ENCODE measurements at regions not wholly inside any gene's neighbourhood (a gene's known extent, or its start where the extent isn't known, plus 50 kb on each side); places are given as distances from the start of the nearest gene placed in this dataset.

DNA sequence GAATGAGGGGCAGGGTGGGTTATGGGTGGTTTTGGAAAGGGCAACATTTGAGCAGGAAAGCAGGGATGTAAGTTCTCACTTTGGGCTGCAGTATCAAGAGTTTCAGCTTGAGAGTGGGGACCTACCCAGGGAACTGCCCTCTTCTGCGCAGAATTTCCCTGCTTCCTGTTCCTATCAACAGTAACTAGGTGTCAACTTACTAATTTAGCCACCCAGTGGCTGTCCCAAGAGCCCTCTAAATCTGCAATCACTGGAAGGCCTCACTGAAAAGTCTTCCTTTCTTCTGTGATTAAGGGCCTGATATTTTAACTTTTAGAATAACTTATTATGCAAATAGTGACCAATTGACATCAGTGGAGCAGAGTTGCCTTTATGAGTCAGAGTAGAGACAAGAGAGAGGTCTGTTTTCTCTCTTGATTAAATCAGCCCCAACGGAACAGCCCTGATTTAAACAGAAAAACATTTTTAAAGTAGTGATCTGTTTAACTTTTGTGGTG, 118.2 kb upstream of the RIPOR2 start:
- no peaks in the 10 kb centered on the region for H3K36me3 ChIP-seq (ENCODE audit: insufficient read depth)
- WGBS: 40% methylated on average over 2 of the region's 2 CpGs
- no peak overlapping the region for H3K4me3 ChIP-seq (ENCODE audit: low read depth, low read length)
- no peak for DNase-seq (ENCODE audit: extremely low spot score)
- no peaks in the 10 kb centered on the region for H3K4me1 ChIP-seq (ENCODE audit: insufficient read depth)
- no peak overlapping the region for H3K27ac ChIP-seq (ENCODE audit: low read depth)

DNA sequence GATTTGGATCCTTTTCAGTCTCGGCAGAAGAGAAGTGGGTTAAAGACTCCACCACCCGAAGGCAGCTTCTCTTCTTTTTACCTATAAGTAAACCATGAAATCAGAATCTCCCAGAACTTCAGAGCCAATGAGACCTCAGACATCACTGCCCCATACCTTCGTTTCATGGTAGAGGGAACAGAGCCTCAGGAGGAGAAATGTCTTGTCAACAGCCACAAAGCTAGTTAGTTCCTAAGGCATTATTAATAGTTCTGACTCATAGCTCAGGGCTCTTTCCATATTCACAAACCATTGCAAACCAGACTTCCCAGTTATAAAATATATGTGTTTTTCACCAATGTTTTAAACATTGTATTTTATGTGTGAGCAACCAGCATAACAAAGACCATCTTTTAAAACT, 118.7 kb upstream of the RIPOR2 start:
- H3K27ac ChIP-seq (ENCODE audit: low read depth): no peak overlapping the region
- DNase-seq (ENCODE audit: extremely low spot score): no peak
- no peaks in the 10 kb centered on the region for H3K36me3 ChIP-seq (ENCODE audit: insufficient read depth)
- WGBS: 42% methylated on average over 3 of the region's 3 CpGs
- no peaks in the 10 kb centered on the region for H3K4me1 ChIP-seq (ENCODE audit: insufficient read depth)
- H3K4me3 ChIP-seq (ENCODE audit: low read depth, low read length): no peak overlapping the region

DNA sequence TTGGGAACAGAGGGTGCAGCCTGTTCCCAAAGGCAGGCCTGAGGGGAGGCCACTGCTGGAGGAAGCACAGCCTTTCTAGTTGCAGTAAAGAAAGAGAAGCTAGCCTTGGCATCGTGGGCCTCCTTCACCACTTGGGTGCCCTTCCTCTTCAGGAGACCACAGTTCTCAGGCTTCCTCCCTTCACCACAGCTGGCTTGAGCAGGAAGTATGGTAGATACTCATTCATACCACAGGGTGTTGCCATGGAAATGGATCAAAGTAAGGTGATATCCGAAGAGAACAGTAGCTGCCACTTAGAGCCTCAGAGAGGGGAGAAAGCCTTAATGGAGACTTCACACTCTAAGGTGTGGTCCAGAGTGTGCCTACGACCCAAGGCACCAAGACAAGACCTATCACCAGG, 120.4 kb upstream of the RIPOR2 start:
- 75% methylated on average over 3 of the region's 3 CpGs for whole genome bisulfite sequencing

DNA sequence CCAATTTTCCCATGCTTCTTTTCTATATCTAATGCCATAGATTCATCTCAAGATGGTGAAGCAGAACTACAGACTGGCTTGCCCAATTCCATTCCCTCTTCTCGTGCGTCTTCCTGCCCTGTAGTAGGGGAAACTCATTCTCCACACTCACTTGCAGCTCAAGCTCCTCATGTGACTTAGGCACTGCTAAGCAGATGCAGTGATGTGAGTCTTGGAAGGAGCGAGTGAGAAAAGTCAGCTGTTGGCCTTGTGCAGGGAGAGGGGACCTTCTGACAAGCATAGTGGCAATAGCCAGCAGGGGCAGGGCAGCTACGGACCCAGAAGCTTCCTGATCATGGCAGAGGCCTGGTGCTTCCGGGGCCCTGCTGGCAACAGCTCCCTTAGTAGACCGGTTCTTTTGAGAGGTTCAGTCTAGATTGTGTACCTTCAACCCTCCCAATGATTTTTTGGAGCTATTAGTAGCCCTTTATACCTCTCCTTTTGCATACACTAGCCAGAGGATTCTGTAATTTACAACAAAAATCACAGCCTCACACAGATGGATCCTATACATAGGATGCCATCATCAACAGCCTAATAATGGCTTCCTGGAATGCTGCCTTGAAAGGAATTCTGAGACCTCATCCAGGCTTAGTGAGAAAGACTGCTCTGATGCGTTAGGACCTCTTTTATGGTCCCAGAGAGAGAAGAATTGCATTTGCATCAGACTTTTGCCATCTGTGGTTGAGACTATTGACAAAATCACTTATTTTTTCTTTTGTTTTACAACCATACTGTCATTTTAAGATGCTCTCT, 121.5 kb upstream of the RIPOR2 start:
- Histone ChIP-seq H3K27ac (ENCODE audit: low read depth) (no peak overlapping the region), H3K4me3 (ENCODE audit: low read depth, low read length) (no peak overlapping the region), H3K4me1 (ENCODE audit: insufficient read depth) (no peaks in the 10 kb centered on the region), H3K36me3 (ENCODE audit: insufficient read depth) (no peaks in the 10 kb centered on the region)
- 71% methylated on average over 7 of the region's 7 CpGs for WGBS
- no peak for DNase-seq (ENCODE audit: extremely low spot score)

More for the DNA sequence above, 120.4 kb upstream of the RIPOR2 start:
- no peaks in the 10 kb centered on the region for H3K4me1 ChIP-seq (ENCODE audit: insufficient read depth)
- DNase-seq (ENCODE audit: extremely low spot score): no peak
- no peak overlapping the region for H3K4me3 ChIP-seq (ENCODE audit: low read depth, low read length)
- H3K27ac ChIP-seq (ENCODE audit: low read depth): no peak overlapping the region
- no peaks in the 10 kb centered on the region for H3K36me3 ChIP-seq (ENCODE audit: insufficient read depth)

DNA sequence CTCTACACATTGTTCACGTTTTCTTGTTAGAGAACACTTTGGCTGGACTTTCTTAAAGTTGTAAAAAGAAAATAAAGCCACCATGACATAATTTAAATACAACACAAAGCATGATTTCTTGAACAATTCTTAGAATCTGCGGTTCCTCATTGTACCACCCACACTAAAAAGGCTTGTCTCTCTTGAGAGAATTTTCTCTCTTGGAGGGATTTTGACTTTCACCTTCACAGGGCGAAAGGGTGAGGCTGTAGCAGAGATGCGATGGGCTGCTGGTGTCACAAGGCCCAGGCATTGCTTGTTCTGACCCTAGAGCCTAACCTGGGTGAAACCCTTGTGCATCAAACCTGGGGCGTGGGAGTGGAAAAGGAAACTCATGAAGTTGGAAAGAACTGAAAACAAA, 122.7 kb upstream of the RIPOR2 start:
- H3K27ac ChIP-seq (ENCODE audit: low read depth): no peak overlapping the region
- DNase-seq (ENCODE audit: extremely low spot score): no peak
- no peaks in the 10 kb centered on the region for H3K36me3 ChIP-seq (ENCODE audit: insufficient read depth)
- no peaks in the 10 kb centered on the region for H3K4me1 ChIP-seq (ENCODE audit: insufficient read depth)
- WGBS: 88% methylated on average over 5 of the region's 5 CpGs
- no peak overlapping the region for H3K4me3 ChIP-seq (ENCODE audit: low read depth, low read length)

DNA sequence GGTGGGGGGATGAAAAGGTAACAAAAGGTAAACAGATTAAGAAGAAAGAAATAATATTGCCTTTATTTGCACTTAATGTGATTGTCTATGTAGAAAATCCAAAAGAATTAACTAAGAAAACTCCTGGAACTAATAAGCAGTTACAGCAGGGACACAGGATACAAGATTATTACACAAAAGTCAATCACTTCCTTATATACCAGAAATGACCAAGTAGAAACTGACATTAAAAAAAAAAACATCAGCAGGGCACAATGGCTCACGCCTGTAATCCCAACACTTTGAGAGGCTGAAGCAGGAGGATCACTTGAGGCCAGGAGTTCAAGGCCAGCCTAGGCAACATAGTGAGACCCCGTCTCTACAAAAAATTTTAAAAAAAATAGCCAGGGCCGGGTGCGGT, 123.2 kb upstream of the RIPOR2 start:
- Histone ChIP-seq H3K4me1 (ENCODE audit: insufficient read depth) (no peaks in the 10 kb centered on the region), H3K36me3 (ENCODE audit: insufficient read depth) (no peaks in the 10 kb centered on the region), H3K4me3 (ENCODE audit: low read depth, low read length) (no peak overlapping the region), H3K27ac (ENCODE audit: low read depth) (no peak overlapping the region)
- DNase-seq (ENCODE audit: extremely low spot score): no peak
- 98% methylated on average over 4 of the region's 4 CpGs for WGBS

DNA sequence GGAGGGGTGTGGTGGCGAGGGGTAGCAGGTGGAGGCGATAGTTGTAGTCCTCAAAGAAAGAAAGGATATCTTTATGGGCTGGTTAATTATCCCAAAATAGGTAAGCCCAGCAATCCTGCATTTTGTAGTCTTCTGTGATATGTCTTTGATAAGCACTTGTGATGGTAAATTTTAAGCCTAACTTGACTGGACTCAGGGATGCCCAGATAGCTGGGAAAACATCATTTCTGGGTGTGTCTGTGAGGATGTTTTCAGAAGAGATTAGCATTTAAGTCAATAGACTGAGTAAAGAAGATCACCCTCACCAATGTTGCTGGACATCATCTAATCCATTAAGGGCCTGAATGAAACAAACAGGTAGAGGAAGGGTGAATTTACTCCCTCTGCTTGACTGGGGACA, 124.8 kb upstream of the RIPOR2 start:
- H3K36me3 ChIP-seq (ENCODE audit: insufficient read depth): no peaks in the 10 kb centered on the region
- no peak for DNase-seq (ENCODE audit: extremely low spot score)
- WGBS: 98% methylated on average over 2 of the region's 2 CpGs
- no peak overlapping the region for H3K27ac ChIP-seq (ENCODE audit: low read depth)
- H3K4me3 ChIP-seq (ENCODE audit: low read depth, low read length): no peak overlapping the region
- no peaks in the 10 kb centered on the region for H3K4me1 ChIP-seq (ENCODE audit: insufficient read depth)

DNA sequence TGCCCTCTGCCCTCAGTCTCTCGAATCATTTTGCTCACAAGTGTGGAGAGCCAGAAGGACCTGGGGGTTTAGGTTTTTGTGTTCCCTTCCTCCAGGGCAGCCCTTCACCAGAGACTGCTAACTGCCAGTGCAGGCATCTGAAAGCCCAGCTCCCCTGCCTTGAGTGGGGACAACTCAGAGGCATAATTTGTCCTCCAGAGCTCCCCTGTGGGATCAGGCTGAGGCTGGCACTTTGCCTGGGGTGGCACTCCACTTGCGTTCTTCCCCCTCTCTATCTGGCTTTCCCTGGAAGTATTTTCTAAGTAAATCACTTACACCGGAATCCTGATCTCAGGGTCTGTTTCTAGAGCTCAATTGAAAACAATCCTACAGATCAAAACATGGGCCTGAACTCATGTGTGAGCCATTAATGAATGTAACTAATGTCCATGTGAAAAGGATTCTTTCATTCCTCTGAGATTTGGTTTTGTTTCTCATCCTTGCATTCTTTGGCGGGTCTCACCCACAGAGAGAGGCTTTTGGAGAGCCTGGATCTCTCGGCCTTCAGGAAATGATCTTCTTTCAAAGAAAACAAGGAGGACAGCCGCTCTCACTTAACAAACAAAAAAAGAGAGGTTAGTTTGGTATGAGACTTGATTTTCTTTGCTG, 125.7 kb upstream of the RIPOR2 start:
- Histone ChIP-seq H3K4me3 (ENCODE audit: low read depth, low read length) (no peak overlapping the region), H3K36me3 (ENCODE audit: insufficient read depth) (no peaks in the 10 kb centered on the region), H3K27ac (ENCODE audit: low read depth) (no peak overlapping the region), H3K4me1 (ENCODE audit: insufficient read depth) (no peaks in the 10 kb centered on the region)
- WGBS: 53% methylated on average over 6 of the region's 6 CpGs
- DNase-seq (ENCODE audit: extremely low spot score): no peak

DNA sequence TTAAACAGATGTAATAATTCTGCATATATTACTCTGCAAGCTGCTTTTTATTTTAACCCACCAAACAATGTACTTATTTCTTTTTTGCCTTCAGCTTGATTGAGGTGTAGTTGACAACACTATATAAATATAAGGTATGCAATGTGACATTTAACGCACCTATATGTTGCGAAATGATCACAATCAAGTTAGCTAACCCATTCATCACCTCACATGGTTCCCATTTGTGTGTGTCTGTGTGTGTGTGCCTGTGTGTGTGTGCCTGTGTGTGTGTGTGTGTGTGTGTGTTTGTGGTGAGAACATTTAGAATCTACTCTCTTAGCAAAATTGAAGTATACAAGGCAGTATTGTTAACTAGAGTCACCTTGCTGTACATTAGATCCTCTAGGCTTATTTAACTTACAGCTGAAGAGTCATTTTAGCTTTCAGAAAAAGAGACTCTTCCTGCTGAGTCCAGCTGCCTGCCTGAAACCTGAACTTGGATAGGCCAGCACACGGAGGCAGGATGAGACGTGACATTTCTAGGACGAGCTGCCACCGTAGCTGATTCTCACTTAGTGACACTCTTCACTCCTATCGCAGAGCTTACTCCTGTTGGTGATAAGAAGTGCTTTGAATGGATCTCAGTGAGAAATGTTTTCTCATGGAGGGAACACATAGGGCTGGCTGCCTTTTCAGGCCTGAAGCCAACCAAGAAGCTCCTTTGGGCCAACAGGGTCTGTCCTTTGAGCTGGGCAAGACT, 126.5 kb upstream of the RIPOR2 start:
- H3K4me3 ChIP-seq (ENCODE audit: low read depth, low read length): no peak overlapping the region
- H3K27ac ChIP-seq (ENCODE audit: low read depth): no peak overlapping the region
- H3K36me3 ChIP-seq (ENCODE audit: insufficient read depth): no peaks in the 10 kb centered on the region
- H3K4me1 ChIP-seq (ENCODE audit: insufficient read depth): no peaks in the 10 kb centered on the region
- no peak for DNase-seq (ENCODE audit: extremely low spot score)
- WGBS: 85% methylated on average over 7 of the region's 7 CpGs

DNA sequence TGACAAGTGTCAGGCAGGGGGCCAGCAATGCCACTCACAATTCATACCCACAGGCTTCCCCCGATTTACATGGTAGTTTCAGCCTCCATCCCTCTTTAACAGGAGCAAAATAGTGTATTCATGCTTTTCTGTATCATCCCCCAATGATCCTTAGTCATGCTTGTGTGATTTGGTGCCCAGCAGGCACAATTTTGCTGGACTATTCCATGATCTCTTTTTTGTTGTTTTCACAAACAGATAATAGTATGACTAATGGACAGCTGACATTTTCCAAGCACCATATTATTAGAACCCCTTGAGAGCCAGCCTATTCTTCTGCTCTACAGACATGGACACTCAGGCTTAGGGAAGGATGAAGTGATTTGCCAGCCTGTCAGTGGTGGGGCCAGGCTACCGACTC, 128.2 kb upstream of the RIPOR2 start:
- WGBS: 64% methylated on average over 2 of the region's 2 CpGs
- H3K4me3 ChIP-seq (ENCODE audit: low read depth, low read length): no peak overlapping the region

DNA sequence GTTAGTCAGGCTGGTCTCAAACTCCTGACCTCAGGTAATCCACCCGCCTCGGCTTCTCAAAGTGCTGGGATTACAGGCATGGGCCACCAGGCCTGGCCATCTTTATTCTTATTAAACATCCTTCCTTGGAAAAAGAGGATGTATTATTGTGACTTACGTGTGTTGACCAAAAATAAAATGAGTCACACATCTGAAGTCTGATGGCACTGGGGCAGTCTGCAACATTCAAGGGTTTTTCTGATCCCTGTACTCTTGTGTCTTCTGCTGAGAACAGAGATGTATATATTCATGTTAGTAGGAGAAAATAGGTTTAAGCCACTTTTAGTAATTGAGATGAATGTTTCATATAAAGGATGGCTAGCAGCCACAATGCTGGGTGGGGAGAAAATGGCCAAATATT, 129.9 kb upstream of the RIPOR2 start:
- WGBS: 88% methylated on average over 3 of the region's 3 CpGs
- no peak for DNase-seq (ENCODE audit: extremely low spot score)
- H3K4me1 ChIP-seq (ENCODE audit: insufficient read depth): no peaks in the 10 kb centered on the region
- H3K4me3 ChIP-seq (ENCODE audit: low read depth, low read length): no peak overlapping the region
- no peak overlapping the region for H3K27ac ChIP-seq (ENCODE audit: low read depth)
- no peaks in the 10 kb centered on the region for H3K36me3 ChIP-seq (ENCODE audit: insufficient read depth)

More for the DNA sequence above, 128.2 kb upstream of the RIPOR2 start:
- Histone ChIP-seq H3K27ac (ENCODE audit: low read depth) (no peak overlapping the region), H3K36me3 (ENCODE audit: insufficient read depth) (no peaks in the 10 kb centered on the region), H3K4me1 (ENCODE audit: insufficient read depth) (no peaks in the 10 kb centered on the region)
- DNase-seq (ENCODE audit: extremely low spot score): no peak

DNA sequence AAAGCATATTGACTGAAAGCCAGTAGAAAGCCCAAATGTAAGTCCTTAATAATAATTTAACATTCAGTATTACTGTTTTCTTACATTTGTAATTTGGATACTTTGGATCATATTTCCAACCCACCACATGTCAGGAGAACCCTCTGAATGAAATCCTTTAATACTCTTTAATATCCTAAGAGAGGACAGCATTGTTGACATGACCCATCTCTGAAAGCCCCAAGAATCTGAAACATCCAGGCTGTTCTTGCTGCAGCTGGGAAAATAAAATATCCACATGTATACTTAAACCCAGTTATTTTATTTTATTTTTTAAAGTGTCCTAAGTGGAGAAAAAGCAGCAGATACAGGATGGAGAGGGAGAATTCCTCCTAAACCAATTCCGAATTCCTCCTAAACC, 130.8 kb upstream of the RIPOR2 start:
- H3K4me1 ChIP-seq (ENCODE audit: insufficient read depth): no peaks in the 10 kb centered on the region
- no peaks in the 10 kb centered on the region for H3K36me3 ChIP-seq (ENCODE audit: insufficient read depth)
- no peak for DNase-seq (ENCODE audit: extremely low spot score)
- 77% methylated on average over 1 of the region's 1 CpG for WGBS
- no peak overlapping the region for H3K4me3 ChIP-seq (ENCODE audit: low read depth, low read length)
- no peak overlapping the region for H3K27ac ChIP-seq (ENCODE audit: low read depth)

DNA sequence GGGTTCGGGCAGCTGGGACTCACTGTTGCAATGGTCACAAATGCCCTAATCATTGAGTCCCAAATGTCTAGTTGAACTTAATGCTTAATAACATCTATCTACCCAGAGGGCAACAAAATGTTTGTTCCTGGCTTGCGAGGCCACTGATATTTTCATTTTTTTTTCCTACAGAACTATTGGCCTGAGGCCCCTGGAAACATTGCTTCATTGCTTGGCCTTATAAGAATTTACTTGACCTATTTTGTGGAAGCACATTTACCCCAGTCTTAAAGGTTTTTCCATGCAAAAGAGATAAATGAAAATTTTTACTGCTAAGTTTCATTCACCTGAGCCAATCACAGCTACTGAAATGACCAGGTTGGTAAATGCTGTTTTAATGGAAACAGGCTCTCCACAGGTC, 133.1 kb upstream of the RIPOR2 start:
- H3K27ac ChIP-seq (ENCODE audit: low read depth): no peak overlapping the region
- no peak for DNase-seq (ENCODE audit: extremely low spot score)

More for the DNA sequence above, 133.1 kb upstream of the RIPOR2 start:
- Histone ChIP-seq H3K4me3 (ENCODE audit: low read depth, low read length) (no peak overlapping the region), H3K36me3 (ENCODE audit: insufficient read depth) (no peaks in the 10 kb centered on the region), H3K4me1 (ENCODE audit: insufficient read depth) (no peaks in the 10 kb centered on the region)
- 79% methylated on average over 2 of the region's 2 CpGs for WGBS
